Islet of Langerhans (tissue), 1 donor: ENCODE measurements at regions not wholly inside any gene's neighbourhood (a gene's known extent, or its start where the extent isn't known, plus 50 kb on each side); places are given as distances from the start of the nearest gene placed in this dataset.
A peak's percentile ranks its signal among the peaks of the same experiment; 100 is the strongest.

ENCODE experiments used
- FAIRE-seq: peaks from one replicate; lab custom pipeline; 2011; peaks lifted over from hg19 to GRCh38; lab: Jason Lieb, UNC

DNA sequence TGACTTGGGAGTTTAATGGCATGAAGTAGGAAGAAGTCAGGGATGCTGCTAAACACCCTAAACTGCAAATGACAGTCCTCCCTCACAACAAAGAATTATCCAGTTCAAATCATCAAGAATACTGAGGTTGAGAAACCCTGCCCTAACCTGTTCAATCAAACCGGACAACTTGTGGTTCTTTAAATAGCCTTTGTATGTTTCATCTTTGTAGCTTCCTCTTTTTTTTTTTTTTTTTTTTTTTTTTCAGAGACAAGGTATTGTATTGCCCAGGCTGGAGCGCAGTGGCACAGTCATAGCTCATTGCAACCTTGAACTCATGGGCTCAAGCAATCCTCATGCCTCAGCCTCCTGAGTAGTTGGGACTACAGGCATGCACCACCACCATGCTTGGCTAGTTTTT, 52.5 kb upstream of the TTC29 start:
- FAIRE-seq, result no peak

GRCh38 chr4:147003956-147004809, 58.5 kb upstream of the TTC29 start:
- FAIRE-seq, result no peak

DNA sequence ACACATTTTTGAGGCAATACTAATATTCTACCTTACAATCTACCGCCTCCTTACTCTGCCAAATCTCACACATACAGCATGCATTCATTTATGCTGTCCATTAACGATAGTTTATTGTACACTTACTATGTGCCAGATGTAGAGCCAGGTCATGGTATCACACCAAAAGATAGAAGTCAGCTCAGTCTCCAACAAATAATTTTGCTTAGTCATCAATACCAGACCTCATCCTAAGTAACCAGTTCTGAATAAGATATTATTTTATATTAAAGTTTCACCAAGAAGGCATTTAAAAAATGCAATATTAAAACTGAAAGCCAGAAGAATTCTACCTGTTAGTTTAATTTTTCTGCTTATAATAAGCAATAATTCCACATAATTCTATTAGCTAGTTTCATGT, 60.6 kb upstream of the TTC29 start:
- FAIRE-seq, result no peak

GRCh38 chr4:147009875-147010274, 64.2 kb upstream of the TTC29 start:
- FAIRE-seq, result no peak

- FAIRE-seq, result no peak
Measured at GRCh38 chr4:147011411-147011810, 65.7 kb upstream of the TTC29 start.

GRCh38 chr4:147012059-147012707, 66.5 kb upstream of the TTC29 start:
- no peak for FAIRE-seq

DNA sequence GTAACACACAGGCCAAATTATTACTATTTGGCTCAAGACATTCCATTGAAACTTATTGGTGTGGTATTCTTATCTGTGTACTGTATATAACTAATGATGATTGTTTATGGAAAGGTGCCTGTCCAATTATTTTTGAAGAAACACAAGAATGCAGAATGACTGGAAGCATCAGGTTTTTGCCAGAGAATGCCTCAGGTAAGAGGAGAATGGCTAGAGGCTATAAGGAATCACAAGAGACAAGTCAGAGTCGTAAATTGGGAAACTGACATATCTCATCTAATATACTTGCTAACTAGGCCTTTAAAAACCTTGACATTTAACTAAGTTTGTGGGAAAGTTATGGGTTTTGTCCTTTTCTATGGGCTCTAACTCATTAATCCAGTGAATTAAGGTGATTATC, 69.3 kb upstream of the TTC29 start:
- no peak for FAIRE-seq

DNA sequence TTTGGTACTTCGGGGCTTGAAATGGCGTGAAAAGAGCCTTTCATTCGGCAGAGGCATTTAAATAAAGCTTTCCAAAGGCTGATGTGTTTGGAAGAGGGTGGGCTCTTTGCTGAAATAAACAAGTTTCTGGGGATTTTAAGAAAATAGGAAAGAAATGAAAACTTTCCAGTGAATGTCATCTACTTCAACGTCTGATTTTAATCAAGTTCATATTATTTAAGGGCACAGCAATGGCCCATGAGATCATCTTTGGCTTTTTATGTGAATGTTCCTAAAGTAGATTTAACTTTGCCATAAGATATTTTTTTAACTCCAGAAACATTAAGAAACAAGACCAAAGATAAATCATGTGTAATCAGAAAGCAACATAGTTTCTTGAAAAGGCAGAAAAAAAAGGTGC, 69.8 kb upstream of the TTC29 start:
- FAIRE-seq, result no peak

GRCh38 chr4:147017081-147017480, 71.4 kb upstream of the TTC29 start:
- no peak for FAIRE-seq

GRCh38 chr4:147019091-147019490, 73.4 kb upstream of the TTC29 start:
- no peak for FAIRE-seq

GRCh38 chr4:147020456-147020855, 74.8 kb upstream of the TTC29 start:
- no peak for FAIRE-seq

GRCh38 chr4:147025042-147025441, 79.4 kb upstream of the TTC29 start:
- FAIRE-seq, result no peak

DNA sequence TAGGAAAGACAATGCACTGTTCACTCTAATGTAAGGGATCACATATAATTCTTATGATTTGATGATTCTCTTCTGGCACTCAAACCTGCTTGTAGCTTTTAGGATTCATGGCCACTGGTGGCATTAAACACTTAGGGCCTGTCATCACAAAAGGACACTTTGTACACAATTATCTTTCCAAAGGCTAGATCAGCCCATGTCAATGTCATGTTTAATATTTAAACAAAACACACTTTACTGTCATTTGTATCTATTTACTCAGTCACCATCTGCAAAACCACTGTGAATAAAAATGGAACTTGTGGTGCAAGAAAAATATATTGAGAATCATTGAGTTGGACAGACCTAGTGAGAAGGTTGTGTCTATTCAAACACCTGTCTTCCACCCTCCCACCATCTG, 83.6 kb upstream of the TTC29 start:
- peak; percentile 58 for FAIRE-seq

GRCh38 chr4:147034372-147034771, 88.7 kb upstream of the TTC29 start:
- no peak for FAIRE-seq

GRCh38 chr4:147037069-147037468, 91.4 kb upstream of the TTC29 start:
- FAIRE-seq, result no peak

DNA sequence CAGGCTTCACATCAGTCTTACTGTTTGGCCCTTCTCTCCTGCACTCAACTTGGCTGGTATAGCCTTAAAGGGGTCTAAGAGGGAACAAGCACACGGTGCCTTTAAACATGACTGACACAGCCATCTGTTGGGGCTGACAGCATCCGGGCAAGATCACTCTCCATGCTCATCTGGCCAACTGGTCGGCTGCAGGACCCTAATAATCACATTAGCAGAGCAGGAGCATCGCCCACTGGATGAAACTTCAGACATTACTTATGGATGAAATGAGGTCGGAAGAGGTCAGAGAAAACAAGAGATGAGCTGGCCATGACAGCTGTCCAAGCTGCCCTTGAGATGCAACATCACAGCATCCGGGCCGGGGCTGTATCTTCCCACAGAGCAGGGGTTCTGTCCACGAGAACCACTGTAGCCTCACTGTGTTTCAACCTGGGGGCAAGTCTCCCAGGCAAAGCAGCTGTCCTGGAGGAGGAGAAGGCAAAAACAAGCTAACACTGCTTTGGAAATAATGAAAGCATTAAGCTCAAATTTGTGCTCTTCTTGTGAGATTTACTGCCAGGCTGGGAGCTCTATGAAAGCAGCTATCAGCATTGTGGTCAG, 94.4 kb upstream of the TTC29 start:
- FAIRE-seq, result no peak

DNA sequence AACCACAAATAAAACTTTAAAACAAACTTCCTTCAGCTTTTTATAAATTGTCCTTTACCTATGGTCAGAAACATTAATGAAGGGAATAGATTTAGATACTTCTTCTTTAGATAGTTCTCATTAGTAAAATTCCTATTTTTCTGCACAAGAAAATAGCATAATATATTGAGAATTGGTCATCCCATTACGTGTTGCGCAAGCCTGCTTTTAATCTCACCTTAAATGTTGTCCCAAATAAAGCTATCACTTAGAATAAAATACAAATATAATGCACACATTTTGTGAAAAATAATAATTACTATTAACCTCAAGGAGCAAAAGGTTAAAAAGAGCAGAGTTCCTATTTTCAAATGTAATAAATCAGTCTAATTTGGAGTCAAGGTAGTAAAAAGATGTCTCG, 95.2 kb upstream of the TTC29 start:
- no peak for FAIRE-seq

DNA sequence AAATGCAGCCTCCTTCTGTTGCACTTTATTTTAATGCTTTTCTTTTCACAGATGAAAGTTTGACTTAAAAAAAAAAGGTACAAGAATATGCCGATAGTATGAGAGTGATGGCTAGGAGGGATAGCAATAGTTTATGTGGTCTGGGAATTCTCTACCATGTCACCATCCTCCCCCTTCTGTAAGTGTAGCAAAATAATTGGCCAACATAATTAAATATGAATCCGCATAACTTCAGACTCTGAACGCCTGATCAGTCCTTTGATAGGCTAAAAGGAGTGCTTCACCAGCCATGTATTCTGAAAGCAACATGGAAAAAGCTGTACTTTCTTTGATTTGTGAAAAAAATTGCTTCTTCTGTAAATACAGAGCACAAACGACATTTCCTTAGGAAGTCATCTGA, 95.7 kb upstream of the TTC29 start:
- no peak for FAIRE-seq

DNA sequence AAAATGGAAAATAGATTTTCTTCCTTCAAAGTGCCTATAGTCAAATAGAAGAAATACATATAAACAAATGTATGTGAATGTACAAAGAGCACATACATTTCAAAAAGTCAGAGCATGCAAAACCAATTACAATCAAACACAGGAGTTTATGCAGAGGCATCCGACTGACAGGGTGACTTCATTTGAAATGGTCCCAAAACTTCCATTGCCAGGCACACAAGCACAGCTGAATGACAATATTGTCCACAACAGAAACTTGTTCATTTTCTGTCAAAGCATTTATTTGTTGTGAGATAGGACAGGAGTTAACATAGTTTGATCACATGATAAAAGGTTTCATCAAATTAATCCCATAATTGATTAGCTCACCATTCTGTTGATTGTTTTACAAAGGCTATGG, 96.4 kb upstream of the TTC29 start:
- no peak for FAIRE-seq

GRCh38 chr4:147044241-147044640, 98.6 kb upstream of the TTC29 start:
- no peak for FAIRE-seq

DNA sequence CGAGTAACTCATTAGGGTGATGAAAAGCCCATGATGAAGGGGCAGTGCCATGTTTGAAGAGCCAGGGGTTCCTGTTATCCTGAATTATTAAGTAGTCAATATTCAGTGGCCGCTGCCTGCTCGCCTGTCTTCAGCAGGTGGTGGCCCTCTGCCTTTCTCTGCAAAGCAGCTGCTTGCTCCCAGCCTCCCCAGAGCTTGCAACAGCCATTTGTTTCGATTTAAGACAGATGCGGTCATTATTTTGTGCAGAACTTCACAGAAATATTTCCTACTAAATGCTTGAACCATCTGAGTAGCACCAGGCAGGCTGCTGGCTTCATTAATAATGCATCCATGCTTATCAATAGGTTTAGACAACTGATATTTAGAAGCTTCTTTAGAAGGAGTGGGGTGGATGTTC, 104.3 kb upstream of the TTC29 start:
- no peak for FAIRE-seq

GRCh38 chr4:147050356-147050765, 104.7 kb upstream of the TTC29 start:
- FAIRE-seq, result no peak

- FAIRE-seq, result no peak
Measured at GRCh38 chr4:147052361-147052760, 106.7 kb upstream of the TTC29 start.
